ENCODE measurements at regions not wholly inside any gene's neighbourhood (a gene's known extent, or its start where the extent isn't known, plus 50 kb on each side); places are given as distances from the start of the nearest gene placed in this dataset.

DNA sequence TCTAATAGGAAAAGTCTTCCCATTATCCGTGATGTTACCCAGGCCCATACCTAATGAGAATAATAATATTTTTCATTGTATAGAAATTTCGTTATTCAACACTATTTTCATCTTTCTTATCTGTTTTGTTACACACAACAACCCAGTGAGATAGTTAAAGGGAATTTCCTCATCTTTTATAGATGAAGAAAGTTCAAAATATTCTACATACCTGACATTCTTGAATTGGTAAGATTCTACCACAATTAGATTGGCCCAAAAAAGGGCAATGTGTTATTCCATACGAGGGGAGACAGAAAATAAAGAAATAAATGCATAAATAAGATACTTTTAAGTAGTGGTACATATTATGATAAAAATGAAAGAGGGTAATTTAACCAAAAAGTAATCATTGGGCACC is 405.5 kb upstream of the ADAMTS5 start:
- no peaks in the 10 kb centered on the region for H3K4me1 Mint-ChIP-seq
- ATAC-seq (ENCODE audit: low read depth) (no peak), DNase-seq (ENCODE audit: low spot score in 2 of 2) (no peak)
- H3K9me3 Mint-ChIP-seq = no peaks in the 10 kb centered on the region
- H3K4me3 Mint-ChIP-seq = no peak overlapping the region
- H3K27me3 Mint-ChIP-seq = no peaks in the 10 kb centered on the region
- no peak overlapping the region for H3K27ac Mint-ChIP-seq
- no peaks in the 10 kb centered on the region for H3K36me3 Mint-ChIP-seq

DNA sequence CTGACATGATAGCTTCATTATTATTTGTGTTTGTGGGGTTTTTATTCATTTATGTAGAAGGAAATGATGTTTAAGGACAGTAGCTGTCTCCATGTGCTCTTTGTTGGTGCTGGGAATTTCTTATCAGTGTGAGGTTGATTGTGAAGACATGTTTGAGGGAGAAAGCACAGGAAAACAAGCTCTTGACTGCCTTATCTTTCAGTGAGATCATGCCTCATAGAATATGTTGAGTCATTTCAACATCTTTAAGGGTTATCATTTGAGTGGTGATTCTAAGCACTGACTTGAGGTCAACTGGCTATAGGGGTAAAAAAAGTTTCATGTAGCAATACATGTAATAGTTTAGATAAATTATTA is 405.1 kb upstream of the ADAMTS5 start:
- no peaks in the 10 kb centered on the region for H3K27me3 Mint-ChIP-seq
- H3K36me3 Mint-ChIP-seq = no peaks in the 10 kb centered on the region
- ATAC-seq (ENCODE audit: low read depth) = no peak
- no peak overlapping the region for H3K27ac Mint-ChIP-seq
- no peaks in the 10 kb centered on the region for H3K4me1 Mint-ChIP-seq
- no peaks in the 10 kb centered on the region for H3K9me3 Mint-ChIP-seq
- no peak overlapping the region for H3K4me3 Mint-ChIP-seq
- no peak for DNase-seq (ENCODE audit: low spot score in 2 of 2)

DNA sequence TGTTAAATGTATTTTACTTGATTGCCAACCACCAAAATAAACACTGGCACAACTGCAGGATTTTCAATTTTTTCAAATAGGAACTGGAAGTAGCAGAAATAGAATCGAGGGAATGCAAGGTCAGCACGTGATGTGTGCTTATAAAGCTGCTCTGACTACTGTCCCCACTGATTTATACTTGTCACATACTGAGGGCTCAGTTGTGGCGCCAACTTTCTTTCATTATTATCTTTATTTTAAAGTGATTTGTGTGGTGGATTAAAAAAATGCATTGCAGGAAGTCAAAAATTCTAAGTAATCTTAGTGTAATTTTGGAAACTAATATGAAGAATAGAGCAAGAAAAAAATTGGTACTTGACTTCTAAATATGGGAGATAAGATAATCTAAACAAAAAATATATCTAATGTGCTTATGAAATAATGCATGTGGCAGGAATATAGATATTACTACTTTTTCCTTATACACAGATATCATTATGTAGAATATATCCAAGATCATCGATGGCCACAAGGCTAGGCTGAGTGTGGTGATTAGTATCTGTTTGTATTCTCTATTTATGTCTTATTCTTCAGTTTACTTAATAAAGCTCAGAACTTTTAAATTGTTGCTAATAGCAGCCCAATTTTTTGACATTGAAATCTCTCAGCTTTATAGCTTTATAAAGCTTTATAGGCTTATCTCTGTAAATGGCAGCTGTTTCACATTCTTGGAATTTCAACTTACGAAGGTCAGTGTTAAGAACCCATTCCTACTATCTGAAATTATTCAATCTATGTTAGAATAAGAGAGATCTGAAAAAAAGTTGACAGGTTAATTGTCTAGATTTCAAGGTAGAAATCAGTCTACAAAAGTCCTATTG is 404.5 kb upstream of the ADAMTS5 start:
- no peak overlapping the region for H3K4me3 Mint-ChIP-seq
- no peaks in the 10 kb centered on the region for H3K4me1 Mint-ChIP-seq
- no peaks in the 10 kb centered on the region for H3K36me3 Mint-ChIP-seq
- ATAC-seq (ENCODE audit: low read depth) (no peak), DNase-seq (ENCODE audit: low spot score in 2 of 2) (no peak)
- H3K27ac Mint-ChIP-seq = no peak overlapping the region
- no peaks in the 10 kb centered on the region for H3K27me3 Mint-ChIP-seq
- H3K9me3 Mint-ChIP-seq = no peaks in the 10 kb centered on the region

DNA sequence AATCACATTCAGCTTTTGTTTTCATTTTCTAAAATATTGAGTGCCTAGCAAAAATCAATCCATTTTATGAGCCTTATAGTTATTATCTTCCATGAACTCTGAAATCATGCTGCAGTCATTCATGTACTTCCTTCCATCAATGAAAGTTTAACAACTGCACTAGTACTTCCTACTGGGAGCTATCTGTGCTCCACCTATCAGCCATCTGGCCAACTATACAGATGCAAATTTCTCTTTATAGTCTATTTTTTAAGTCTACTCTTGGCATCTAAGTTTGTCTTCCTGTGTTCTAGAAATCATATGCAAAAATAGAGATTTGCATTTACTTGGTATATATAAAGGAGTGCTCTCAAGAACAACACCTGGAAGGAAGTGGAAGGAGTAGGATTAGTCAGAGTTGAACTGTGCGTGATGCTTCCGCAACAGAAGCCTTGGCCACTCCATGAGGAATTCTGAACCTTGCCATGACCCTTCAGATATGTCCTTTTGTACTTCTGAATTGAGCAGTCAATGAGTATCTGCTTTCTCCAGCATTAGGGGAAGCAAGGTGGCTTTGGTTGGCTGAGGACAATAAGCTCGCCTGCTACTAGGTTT is 403.2 kb upstream of the ADAMTS5 start:
- Mint-ChIP-seq H3K4me3 (no peak overlapping the region), H3K27me3 (no peaks in the 10 kb centered on the region), H3K36me3 (no peaks in the 10 kb centered on the region), H3K9me3 (no peaks in the 10 kb centered on the region), H3K4me1 (no peaks in the 10 kb centered on the region), H3K27ac (no peak overlapping the region)
- ATAC-seq (ENCODE audit: low read depth) = no peak
- DNase-seq (ENCODE audit: low spot score in 2 of 2) = no peak

DNA sequence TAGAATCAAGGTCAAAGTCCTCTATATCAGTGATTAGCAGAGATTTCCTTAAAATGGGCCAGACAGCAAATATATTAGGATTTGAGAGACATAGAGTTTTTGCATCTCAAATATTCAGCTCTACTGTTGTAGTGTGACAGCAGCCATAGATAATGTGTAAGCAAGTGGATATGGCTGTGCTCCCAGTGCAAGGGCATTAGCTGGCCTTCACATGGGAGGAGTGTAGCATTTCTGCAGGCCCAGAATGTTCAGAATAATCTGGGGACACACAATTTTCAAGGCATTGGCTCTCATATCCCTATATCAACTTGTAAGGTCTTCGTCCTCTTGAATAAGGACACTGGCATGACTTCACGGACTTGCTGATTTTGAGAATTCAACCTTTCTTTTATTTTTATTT is 402.3 kb upstream of the ADAMTS5 start:
- no peak for DNase-seq (ENCODE audit: low spot score in 2 of 2)
- no peaks in the 10 kb centered on the region for H3K9me3 Mint-ChIP-seq
- H3K36me3 Mint-ChIP-seq = no peaks in the 10 kb centered on the region

DNA sequence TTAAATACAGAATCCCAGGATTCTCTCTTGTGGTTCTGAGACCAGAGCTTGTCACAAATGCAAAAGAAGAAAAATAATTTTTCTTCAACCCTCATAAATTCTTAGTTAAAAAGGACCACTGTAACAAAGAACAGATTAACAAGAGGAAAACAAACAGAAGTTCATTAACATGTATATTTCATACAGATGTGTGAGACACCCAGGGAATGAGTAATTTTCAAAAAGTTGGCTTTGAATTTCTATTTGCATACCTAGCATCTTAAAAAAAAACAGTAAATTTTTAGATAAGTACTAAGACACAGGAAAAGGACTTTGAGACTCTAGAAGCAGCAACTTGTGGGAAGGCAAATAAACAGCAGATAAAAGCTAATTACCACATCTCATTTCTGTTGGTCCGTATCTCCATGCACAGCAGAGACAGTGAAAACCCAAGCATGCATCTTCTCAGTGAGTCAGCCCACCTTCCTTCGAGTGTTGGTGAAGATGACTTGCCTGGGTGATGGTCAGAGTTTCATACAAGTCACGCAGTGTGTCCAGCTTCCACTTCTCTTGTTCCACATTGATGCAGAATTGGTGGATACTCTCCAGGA is 399.9 kb upstream of the ADAMTS5 start:
- Mint-ChIP-seq H3K9me3 (no peaks in the 10 kb centered on the region), H3K27ac (no peak overlapping the region), H3K4me1 (no peaks in the 10 kb centered on the region), H3K4me3 (no peak overlapping the region), H3K27me3 (no peaks in the 10 kb centered on the region), H3K36me3 (no peaks in the 10 kb centered on the region)
- DNase-seq (ENCODE audit: low spot score in 2 of 2) (no peak), ATAC-seq (ENCODE audit: low read depth) (no peak)

More for the DNA sequence above, 402.3 kb upstream of the ADAMTS5 start:
- Mint-ChIP-seq H3K27me3 (no peaks in the 10 kb centered on the region), H3K4me3 (no peak overlapping the region), H3K27ac (no peak overlapping the region), H3K4me1 (no peaks in the 10 kb centered on the region)
- ATAC-seq (ENCODE audit: low read depth) = no peak

DNA sequence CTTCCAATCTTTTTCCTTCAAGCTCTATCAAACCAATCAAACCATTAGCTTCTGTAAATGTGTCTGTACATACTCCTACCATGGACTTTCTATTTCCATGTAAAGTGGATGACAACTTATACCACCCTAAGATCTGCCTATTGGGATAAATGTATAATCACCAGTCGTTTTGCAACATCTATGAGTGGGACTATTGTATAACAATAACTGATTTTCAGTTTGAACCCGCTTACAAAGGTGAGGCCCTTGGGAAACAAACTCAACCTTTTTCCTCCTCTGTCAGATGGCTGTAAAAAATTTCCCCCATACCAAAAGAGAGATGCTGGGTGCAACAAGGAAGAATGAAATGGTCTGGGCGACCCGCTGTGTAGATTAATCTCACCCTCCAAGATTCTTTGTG is 399.1 kb upstream of the ADAMTS5 start:
- Mint-ChIP-seq H3K36me3 (no peaks in the 10 kb centered on the region), H3K4me3 (no peak overlapping the region)
- ATAC-seq (ENCODE audit: low read depth) = no peak

DNA sequence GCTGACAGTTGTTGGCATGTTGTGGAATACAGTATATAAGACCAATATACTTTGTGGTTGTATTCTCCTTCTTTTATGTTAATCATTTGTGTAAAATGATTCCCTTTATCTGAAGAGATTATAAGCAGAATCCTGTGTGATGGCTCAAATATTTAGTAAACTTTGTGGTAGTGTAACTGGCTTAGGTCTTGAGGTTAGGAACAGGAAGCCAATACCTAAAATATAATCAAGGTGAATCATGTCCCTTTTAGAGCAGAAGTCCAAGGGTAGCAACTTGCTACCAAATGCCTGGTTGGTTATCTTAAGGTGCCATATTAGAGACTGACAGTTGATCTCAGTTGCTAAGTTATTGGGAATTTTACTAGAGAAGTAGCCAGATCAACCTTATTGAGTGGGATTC is 398.5 kb upstream of the ADAMTS5 start:
- ATAC-seq (ENCODE audit: low read depth) (no peak), DNase-seq (ENCODE audit: low spot score in 2 of 2) (no peak)
- no peaks in the 10 kb centered on the region for H3K4me1 Mint-ChIP-seq
- H3K9me3 Mint-ChIP-seq = no peaks in the 10 kb centered on the region
- no peaks in the 10 kb centered on the region for H3K27me3 Mint-ChIP-seq
- no peak overlapping the region for H3K4me3 Mint-ChIP-seq
- no peaks in the 10 kb centered on the region for H3K36me3 Mint-ChIP-seq
- no peak overlapping the region for H3K27ac Mint-ChIP-seq

More for the DNA sequence above, 399.1 kb upstream of the ADAMTS5 start:
- H3K27me3 Mint-ChIP-seq = no peaks in the 10 kb centered on the region
- no peak for DNase-seq (ENCODE audit: low spot score in 2 of 2)
- H3K27ac Mint-ChIP-seq = no peak overlapping the region
- no peaks in the 10 kb centered on the region for H3K4me1 Mint-ChIP-seq
- H3K9me3 Mint-ChIP-seq = no peaks in the 10 kb centered on the region

DNA sequence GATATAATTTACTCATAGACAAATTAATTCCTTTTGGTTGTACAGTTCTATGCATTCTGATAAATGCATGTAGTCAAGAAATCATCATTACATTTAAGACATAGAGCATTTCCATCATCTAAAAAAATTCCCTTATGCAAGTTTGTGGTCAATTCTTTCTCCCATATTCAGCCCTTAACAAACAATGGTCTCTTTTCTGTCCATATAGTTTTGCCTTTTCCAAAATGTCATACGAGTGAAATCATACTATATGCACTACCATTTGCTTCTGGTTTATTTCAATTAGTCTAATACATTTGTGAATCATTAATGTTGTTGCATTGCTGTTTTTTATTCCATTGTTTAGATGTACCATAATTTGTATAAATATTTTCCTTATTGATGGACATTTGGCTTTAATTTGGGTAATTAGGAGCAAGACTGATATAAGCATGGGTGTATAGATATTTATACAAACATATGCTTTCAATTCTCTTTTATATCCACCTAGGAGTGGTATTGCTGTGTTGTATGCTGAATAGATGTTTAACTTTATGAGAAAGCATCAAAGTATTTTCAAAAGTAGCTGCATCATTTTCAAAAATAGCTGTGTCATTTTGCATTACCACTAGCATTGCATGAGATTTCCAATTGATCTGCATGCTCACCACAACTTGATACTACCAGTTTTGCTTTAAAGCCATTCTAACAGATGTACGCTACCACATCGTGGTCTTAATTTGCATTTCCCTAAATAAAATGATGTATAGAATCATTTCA is 397.0 kb upstream of the ADAMTS5 start:
- DNase-seq (ENCODE audit: low spot score in 2 of 2) = no peak
- Mint-ChIP-seq H3K9me3 (no peaks in the 10 kb centered on the region), H3K27ac (no peak overlapping the region)

DNA sequence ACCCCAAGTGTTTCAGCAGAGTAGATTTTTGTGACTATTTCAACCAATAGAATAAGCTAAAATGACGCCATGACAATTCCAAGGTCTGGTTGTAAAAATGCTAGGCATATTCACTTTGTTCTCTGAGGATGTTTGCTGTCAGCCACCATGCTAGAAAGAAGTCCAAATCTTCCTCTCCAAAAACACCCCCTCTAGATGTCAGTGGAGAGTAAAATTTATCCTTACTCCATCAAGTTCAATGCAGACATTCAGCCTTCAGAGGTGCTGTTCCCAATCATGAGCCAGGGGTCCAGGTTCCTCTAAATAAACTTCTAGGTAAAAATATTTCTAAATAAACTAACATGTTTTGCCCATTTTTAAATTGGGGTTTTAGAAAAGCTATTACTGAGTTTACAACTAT is 395.4 kb upstream of the ADAMTS5 start:
- no peak overlapping the region for H3K27ac Mint-ChIP-seq
- no peaks in the 10 kb centered on the region for H3K4me1 Mint-ChIP-seq
- no peaks in the 10 kb centered on the region for H3K36me3 Mint-ChIP-seq
- ATAC-seq (ENCODE audit: low read depth) = no peak
- no peaks in the 10 kb centered on the region for H3K9me3 Mint-ChIP-seq
- H3K4me3 Mint-ChIP-seq = no peak overlapping the region
- no peaks in the 10 kb centered on the region for H3K27me3 Mint-ChIP-seq
- no peak for DNase-seq (ENCODE audit: low spot score in 2 of 2)

More for the DNA sequence above, 397.0 kb upstream of the ADAMTS5 start:
- no peaks in the 10 kb centered on the region for H3K36me3 Mint-ChIP-seq
- no peak for ATAC-seq (ENCODE audit: low read depth)
- H3K4me3 Mint-ChIP-seq = no peak overlapping the region
- H3K4me1 Mint-ChIP-seq = no peaks in the 10 kb centered on the region
- H3K27me3 Mint-ChIP-seq = no peaks in the 10 kb centered on the region

DNA sequence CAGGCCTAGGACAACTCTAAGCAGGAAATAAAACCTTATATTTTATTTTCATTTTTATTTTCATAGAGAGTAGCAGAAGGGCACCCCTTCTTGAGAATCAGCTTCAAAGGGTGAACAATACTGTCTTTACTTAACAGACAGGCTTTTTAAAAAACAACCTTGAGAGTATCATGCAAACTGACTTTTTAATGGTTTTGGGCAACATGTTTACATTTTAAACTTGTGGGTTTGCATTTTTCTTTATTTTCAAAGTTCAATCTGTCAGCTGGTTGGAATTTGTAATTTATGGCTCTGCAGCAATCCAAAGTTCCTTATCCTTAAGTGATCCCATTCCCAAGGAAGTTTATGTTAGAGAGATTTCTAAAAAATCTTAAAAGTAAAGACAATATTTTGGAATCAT is 392.3 kb upstream of the ADAMTS5 start:
- no peaks in the 10 kb centered on the region for H3K4me1 Mint-ChIP-seq

DNA sequence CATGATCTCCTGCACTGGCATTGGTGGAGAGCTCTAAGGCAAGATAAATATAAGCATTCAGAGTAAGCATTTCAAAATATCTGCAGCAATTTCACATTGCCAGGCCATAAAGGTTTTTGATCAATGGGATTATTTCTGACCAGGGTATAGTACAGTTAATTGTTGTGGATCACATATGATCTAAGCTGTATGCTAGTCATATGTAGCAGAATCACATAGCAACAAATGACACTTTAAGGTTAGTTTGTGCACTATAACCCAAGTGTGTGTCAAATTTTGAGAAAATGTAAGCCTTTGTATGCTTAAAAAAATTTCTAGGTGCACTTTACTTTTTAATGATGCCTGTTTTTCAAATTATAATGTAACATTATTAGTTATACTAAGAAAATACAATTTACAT is 386.0 kb upstream of the ADAMTS5 start:
- Mint-ChIP-seq H3K9me3 (peaks cover 4% of the 10 kb centered on the region), H3K4me1 (no peaks in the 10 kb centered on the region), H3K36me3 (no peaks in the 10 kb centered on the region), H3K4me3 (no peak overlapping the region), H3K27me3 (no peaks in the 10 kb centered on the region), H3K27ac (no peak overlapping the region)
- no peak for DNase-seq (ENCODE audit: low spot score in 2 of 2)
- no peak for ATAC-seq (ENCODE audit: low read depth)

More for the DNA sequence above, 392.3 kb upstream of the ADAMTS5 start:
- DNase-seq (ENCODE audit: low spot score in 2 of 2) (no peak), ATAC-seq (ENCODE audit: low read depth) (no peak)
- no peaks in the 10 kb centered on the region for H3K36me3 Mint-ChIP-seq
- H3K27ac Mint-ChIP-seq = no peak overlapping the region
- H3K27me3 Mint-ChIP-seq = no peaks in the 10 kb centered on the region
- no peak overlapping the region for H3K4me3 Mint-ChIP-seq
- H3K9me3 Mint-ChIP-seq = no peaks in the 10 kb centered on the region

DNA sequence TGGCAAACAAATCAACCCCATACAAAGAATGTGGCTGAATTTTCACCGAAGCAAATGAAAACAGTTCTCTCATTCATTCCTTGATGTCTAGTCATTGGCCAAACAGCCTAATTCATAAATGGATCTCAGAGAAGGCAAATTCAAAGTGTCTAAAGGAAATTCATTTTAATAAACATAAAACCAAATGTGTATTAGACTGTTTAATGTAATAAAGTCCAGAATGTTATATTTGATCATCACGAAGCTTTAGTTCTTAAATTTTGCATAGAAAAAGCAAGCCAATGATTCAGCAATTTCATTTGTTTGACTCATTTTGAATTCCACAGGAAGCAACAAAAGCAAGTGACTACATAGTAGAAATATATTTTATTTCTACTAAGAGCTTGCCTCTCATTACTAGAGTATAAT is 379.2 kb upstream of the ADAMTS5 start:
- H3K4me3 Mint-ChIP-seq = no peak overlapping the region
- H3K36me3 Mint-ChIP-seq = no peaks in the 10 kb centered on the region
- no peak for DNase-seq (ENCODE audit: low spot score in 2 of 2)
- H3K27me3 Mint-ChIP-seq = no peaks in the 10 kb centered on the region
- no peak overlapping the region for H3K27ac Mint-ChIP-seq
- ATAC-seq (ENCODE audit: low read depth) = no peak
- H3K4me1 Mint-ChIP-seq = no peaks in the 10 kb centered on the region
- peaks cover 7% of the 10 kb centered on the region for H3K9me3 Mint-ChIP-seq

DNA sequence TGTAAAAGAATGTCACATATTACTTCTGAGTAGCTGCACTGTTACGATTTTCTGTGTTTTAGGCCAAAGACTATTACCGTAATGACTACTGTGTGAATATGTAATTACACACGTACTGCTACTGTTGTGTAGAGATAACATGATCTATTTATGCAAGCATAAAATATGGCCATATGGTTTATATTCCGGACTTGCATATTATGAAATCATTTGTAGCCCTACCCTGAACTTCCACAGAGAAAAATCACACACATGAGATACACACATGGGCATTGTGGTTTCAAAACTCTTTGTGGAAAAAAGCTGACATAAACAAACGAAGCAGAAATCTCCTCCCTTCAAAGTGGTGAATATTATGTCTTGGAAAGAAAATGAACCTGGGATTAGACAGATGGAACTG is 373.0 kb upstream of the ADAMTS5 start:
- Mint-ChIP-seq H3K4me1 (no peaks in the 10 kb centered on the region), H3K27me3 (no peaks in the 10 kb centered on the region), H3K36me3 (no peaks in the 10 kb centered on the region), H3K27ac (no peak overlapping the region), H3K9me3 (peaks cover 3% of the 10 kb centered on the region), H3K4me3 (no peak overlapping the region)
- DNase-seq (ENCODE audit: low spot score in 2 of 2) (no peak), ATAC-seq (ENCODE audit: low read depth) (no peak)
